ENCODE measurements at regions not wholly inside any gene's neighbourhood (a gene's known extent, or its start where the extent isn't known, plus 50 kb on each side); places are given as distances from the start of the nearest gene placed in this dataset.
A peak's percentile ranks its signal among the peaks of the same experiment; 100 is the strongest.

- Histone ChIP-seq H3K4me1 (ENCODE audit: control insufficient read depth, insufficient read depth, low read length) (no peaks in the 10 kb centered on the region), H3K9me3 (ENCODE audit: control insufficient read depth, insufficient read depth, low read length) (no peaks in the 10 kb centered on the region), H3K27ac (ENCODE audit: low read depth, low read length) (no peak overlapping the region), H3K27me3 (ENCODE audit: control insufficient read depth, insufficient read depth, low read length) (no peaks in the 10 kb centered on the region), H3K36me3 (ENCODE audit: control insufficient read depth, insufficient read depth, low read length) (no peaks in the 10 kb centered on the region), H3K4me3 (ENCODE audit: low read depth, low read length) (no peak overlapping the region)
- DNase-seq (ENCODE audit: low read depth in 4 of 6, low spot score in 6 of 6): no peak
- 91% methylated on average over 6 of the region's 6 CpGs for WGBS (ENCODE audit: insufficient coverage)
Observed at GRCh38 chr10:113298616-113299015, 254.2 kb upstream of the HABP2 start.

- DNase-seq (ENCODE audit: low read depth in 4 of 6, low spot score in 6 of 6): no peak
- Histone ChIP-seq H3K9me3 (ENCODE audit: control insufficient read depth, insufficient read depth, low read length) (no peaks in the 10 kb centered on the region), H3K27ac (ENCODE audit: low read depth, low read length) (no peak overlapping the region), H3K4me1 (ENCODE audit: control insufficient read depth, insufficient read depth, low read length) (no peaks in the 10 kb centered on the region), H3K27me3 (ENCODE audit: control insufficient read depth, insufficient read depth, low read length) (no peaks in the 10 kb centered on the region), H3K4me3 (ENCODE audit: low read depth, low read length) (no peak overlapping the region), H3K36me3 (ENCODE audit: control insufficient read depth, insufficient read depth, low read length) (no peaks in the 10 kb centered on the region)
Observed at GRCh38 chr10:113300201-113300600, 252.7 kb upstream of the HABP2 start.

- Histone ChIP-seq H3K4me1 (ENCODE audit: control insufficient read depth, insufficient read depth, low read length) (no peaks in the 10 kb centered on the region), H3K27ac (ENCODE audit: low read depth, low read length) (no peak overlapping the region), H3K36me3 (ENCODE audit: control insufficient read depth, insufficient read depth, low read length) (no peaks in the 10 kb centered on the region), H3K4me3 (ENCODE audit: low read depth, low read length) (no peak overlapping the region), H3K27me3 (ENCODE audit: control insufficient read depth, insufficient read depth, low read length) (no peaks in the 10 kb centered on the region), H3K9me3 (ENCODE audit: control insufficient read depth, insufficient read depth, low read length) (no peaks in the 10 kb centered on the region)
- 94% methylated on average over 2 of the region's 3 CpGs for WGBS (ENCODE audit: insufficient coverage)
- DNase-seq (ENCODE audit: low read depth in 4 of 6, low spot score in 6 of 6): no peak
Observed at GRCh38 chr10:113300617-113301016, 252.2 kb upstream of the HABP2 start.

GRCh38 chr10:113301342-113301984 lies 251.4 kb upstream of the HABP2 start:
- H3K36me3 ChIP-seq (ENCODE audit: control insufficient read depth, insufficient read depth, low read length): no peaks in the 10 kb centered on the region
- no peak for DNase-seq (ENCODE audit: low read depth in 4 of 6, low spot score in 6 of 6)
- WGBS (ENCODE audit: insufficient coverage): 93% methylated on average over 6 of the region's 7 CpGs
- no peak overlapping the region for H3K27ac ChIP-seq (ENCODE audit: low read depth, low read length)
- H3K4me3 ChIP-seq (ENCODE audit: low read depth, low read length): no peak overlapping the region
- H3K9me3 ChIP-seq (ENCODE audit: control insufficient read depth, insufficient read depth, low read length): no peaks in the 10 kb centered on the region
- no peaks in the 10 kb centered on the region for H3K27me3 ChIP-seq (ENCODE audit: control insufficient read depth, insufficient read depth, low read length)
- no peaks in the 10 kb centered on the region for H3K4me1 ChIP-seq (ENCODE audit: control insufficient read depth, insufficient read depth, low read length)

GRCh38 chr10:113302062-113302461 lies 250.8 kb upstream of the HABP2 start:
- WGBS (ENCODE audit: insufficient coverage): no CpG with 5 or more reads among the region's 3 CpGs
- Histone ChIP-seq H3K36me3 (ENCODE audit: control insufficient read depth, insufficient read depth, low read length) (no peaks in the 10 kb centered on the region), H3K27ac (ENCODE audit: low read depth, low read length) (no peak overlapping the region), H3K27me3 (ENCODE audit: control insufficient read depth, insufficient read depth, low read length) (no peaks in the 10 kb centered on the region), H3K9me3 (ENCODE audit: control insufficient read depth, insufficient read depth, low read length) (no peaks in the 10 kb centered on the region), H3K4me3 (ENCODE audit: low read depth, low read length) (no peak overlapping the region), H3K4me1 (ENCODE audit: control insufficient read depth, insufficient read depth, low read length) (no peaks in the 10 kb centered on the region)
- DNase-seq (ENCODE audit: low read depth in 4 of 6, low spot score in 6 of 6): no peak

GRCh38 chr10:113303544-113304146 lies 249.2 kb upstream of the HABP2 start:
- H3K9me3 ChIP-seq (ENCODE audit: control insufficient read depth, insufficient read depth, low read length): no peaks in the 10 kb centered on the region
- DNase-seq (ENCODE audit: low read depth in 4 of 6, low spot score in 6 of 6): no peak
- no peak overlapping the region for H3K4me3 ChIP-seq (ENCODE audit: low read depth, low read length)
- no peaks in the 10 kb centered on the region for H3K36me3 ChIP-seq (ENCODE audit: control insufficient read depth, insufficient read depth, low read length)
- no peak overlapping the region for H3K27ac ChIP-seq (ENCODE audit: low read depth, low read length)
- no peaks in the 10 kb centered on the region for H3K4me1 ChIP-seq (ENCODE audit: control insufficient read depth, insufficient read depth, low read length)
- H3K27me3 ChIP-seq (ENCODE audit: control insufficient read depth, insufficient read depth, low read length): no peaks in the 10 kb centered on the region
- WGBS (ENCODE audit: insufficient coverage): no CpG with 5 or more reads among the region's 7 CpGs

GRCh38 chr10:113304726-113305125 lies 248.1 kb upstream of the HABP2 start:
- H3K27me3 ChIP-seq (ENCODE audit: control insufficient read depth, insufficient read depth, low read length): no peaks in the 10 kb centered on the region
- H3K4me1 ChIP-seq (ENCODE audit: control insufficient read depth, insufficient read depth, low read length): peaks cover 9% of the 10 kb centered on the region
- H3K9me3 ChIP-seq (ENCODE audit: control insufficient read depth, insufficient read depth, low read length): no peaks in the 10 kb centered on the region
- no peak for DNase-seq (ENCODE audit: low read depth in 4 of 6, low spot score in 6 of 6)
- 79% methylated on average over 3 of the region's 5 CpGs for WGBS (ENCODE audit: insufficient coverage)
- no peaks in the 10 kb centered on the region for H3K36me3 ChIP-seq (ENCODE audit: control insufficient read depth, insufficient read depth, low read length)
- no peak overlapping the region for H3K27ac ChIP-seq (ENCODE audit: low read depth, low read length)
- H3K4me3 ChIP-seq (ENCODE audit: low read depth, low read length): no peak overlapping the region

- Histone ChIP-seq H3K27ac (ENCODE audit: low read depth, low read length) (no peak overlapping the region), H3K27me3 (ENCODE audit: control insufficient read depth, insufficient read depth, low read length) (no peaks in the 10 kb centered on the region), H3K9me3 (ENCODE audit: control insufficient read depth, insufficient read depth, low read length) (no peaks in the 10 kb centered on the region), H3K4me3 (ENCODE audit: low read depth, low read length) (no peak overlapping the region), H3K4me1 (ENCODE audit: control insufficient read depth, insufficient read depth, low read length) (peaks cover 14% of the 10 kb centered on the region), H3K36me3 (ENCODE audit: control insufficient read depth, insufficient read depth, low read length) (no peaks in the 10 kb centered on the region)
- 42% methylated on average over 4 of the region's 5 CpGs for WGBS (ENCODE audit: insufficient coverage)
- DNase-seq (ENCODE audit: low read depth in 4 of 6, low spot score in 6 of 6): no peak
Observed at GRCh38 chr10:113305871-113306270, 247.0 kb upstream of the HABP2 start.

- WGBS (ENCODE audit: insufficient coverage): 42% methylated on average over 3 of the region's 4 CpGs
- H3K4me1 ChIP-seq (ENCODE audit: control insufficient read depth, insufficient read depth, low read length): peaks cover 14% of the 10 kb centered on the region
- DNase-seq (ENCODE audit: low read depth in 4 of 6, low spot score in 6 of 6): peak in 4 of 6 donors; percentile 15 to 70 (median 42)
- H3K9me3 ChIP-seq (ENCODE audit: control insufficient read depth, insufficient read depth, low read length): no peaks in the 10 kb centered on the region
- H3K36me3 ChIP-seq (ENCODE audit: control insufficient read depth, insufficient read depth, low read length): no peaks in the 10 kb centered on the region
- H3K4me3 ChIP-seq (ENCODE audit: low read depth, low read length): no peak overlapping the region
- no peaks in the 10 kb centered on the region for H3K27me3 ChIP-seq (ENCODE audit: control insufficient read depth, insufficient read depth, low read length)
- peak overlapping the region; percentile 35 for H3K27ac ChIP-seq (ENCODE audit: low read depth, low read length)
Observed at GRCh38 chr10:113309791-113310190, 243.1 kb upstream of the HABP2 start.

GRCh38 chr10:113310347-113310746 lies 242.5 kb upstream of the HABP2 start:
- Histone ChIP-seq H3K4me3 (ENCODE audit: low read depth, low read length) (no peak overlapping the region), H3K36me3 (ENCODE audit: control insufficient read depth, insufficient read depth, low read length) (no peaks in the 10 kb centered on the region), H3K27me3 (ENCODE audit: control insufficient read depth, insufficient read depth, low read length) (no peaks in the 10 kb centered on the region), H3K4me1 (ENCODE audit: control insufficient read depth, insufficient read depth, low read length) (peaks cover 14% of the 10 kb centered on the region), H3K9me3 (ENCODE audit: control insufficient read depth, insufficient read depth, low read length) (no peaks in the 10 kb centered on the region), H3K27ac (ENCODE audit: low read depth, low read length) (no peak overlapping the region)
- no peak for DNase-seq (ENCODE audit: low read depth in 4 of 6, low spot score in 6 of 6)
- WGBS (ENCODE audit: insufficient coverage): 50% methylated on average over 2 of the region's 7 CpGs
